OCI-LY7 (cell line): ENCODE measurements at regions not wholly inside any gene's neighbourhood (a gene's known extent, or its start where the extent isn't known, plus 50 kb on each side); places are given as distances from the start of the nearest gene placed in this dataset.

Experiments used
- CTCF ChIP-seq: fragments of 200-600 bp; sonication (generic); conservative IDR thresholded peaks from 2 replicates; pipeline ENCODE4 v1.5.1; 2014; ENCODE audit warnings: mild to moderate bottlenecking, antibody characterized with exemption, low read length, moderate library complexity, mixed read lengths
- EZH2phosphoT487 ChIP-seq: fragments of 200-600 bp; sonication (generic); IDR thresholded peaks from 2 replicates; pipeline ENCODE4 v1.6.1; 2018; ENCODE audit warnings: low read depth, borderline replicate concordance, mild to moderate bottlenecking, mixed run types, antibody characterized with exemption, low read length, moderate library complexity, mixed read lengths

- TF ChIP-seq CTCF: no peak
- no peak for TF ChIP-seq EZH2phosphoT487
Observed at GRCh38 chr7:121599887-121600286, 203.8 kb upstream of the FAM3C start.
